Neural crest cell (in vitro differentiated cells): ENCODE measurements at regions not wholly inside any gene's neighbourhood (a gene's known extent, or its start where the extent isn't known, plus 50 kb on each side); places are given as distances from the start of the nearest gene placed in this dataset.

Source experiments
- DNase-seq: peaks from one replicate; pipeline ENCODE4 v3.0.0; 2021; ENCODE audit warnings: low read depth, mixed read lengths, low spot score
- H3K27ac Mint-ChIP-seq: one replicate; pipeline ENCODE4 v1.8.0; 2021; ENCODE audit warnings: mild to moderate bottlenecking, mixed read lengths; ENCODE audit not compliant: unreplicated experiment
- H3K27me3 Mint-ChIP-seq: 2 replicates; pipeline ENCODE4 v1.8.0; 2021; ENCODE audit warnings: low read depth, mild to moderate bottlenecking, mixed read lengths
- H3K36me3 Mint-ChIP-seq: 2 replicates; pipeline ENCODE4 v1.8.0; 2021; ENCODE audit warnings: low read depth, mild to moderate bottlenecking, mixed read lengths
- H3K4me1 Mint-ChIP-seq: 2 replicates; pipeline ENCODE4 v1.8.0; 2021; ENCODE audit warnings: mixed read lengths
- H3K4me3 Mint-ChIP-seq: one replicate; pipeline ENCODE4 v1.8.0; 2021; ENCODE audit warnings: mild to moderate bottlenecking, mixed read lengths
- H3K9me3 Mint-ChIP-seq: 2 replicates; pipeline ENCODE4 v1.8.0; 2021; ENCODE audit warnings: mixed read lengths
- TF ChIP-seq, protein P1 (sequence below): fragments of 200-600 bp; sonication (generic); conservative IDR thresholded peaks from 2 replicates; pipeline ENCODE4 v1.5.0; 2021; ENCODE audit warnings: antibody characterized with exemption, mild to moderate bottlenecking

DNA sequence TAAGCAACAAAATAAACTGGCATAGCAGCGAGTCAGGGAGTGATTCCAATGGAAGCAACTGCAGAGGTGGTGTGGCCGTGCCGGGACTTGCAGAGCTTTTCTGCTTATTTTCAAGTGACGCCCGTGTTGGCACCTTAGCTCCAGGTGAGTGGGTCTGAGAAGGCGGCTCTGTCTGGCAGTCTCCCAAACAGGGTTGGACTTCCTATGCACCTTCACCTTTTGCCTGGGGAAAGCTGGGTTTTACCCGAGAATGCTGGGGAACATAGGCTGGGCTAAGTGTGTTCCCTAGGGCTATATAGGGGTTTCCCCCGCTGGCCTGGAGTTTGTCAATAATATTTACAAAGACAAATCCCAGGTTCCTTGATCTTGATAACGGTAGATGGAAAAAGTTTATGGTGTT is 179.9 kb upstream of the TBL1XR1 start:
- Mint-ChIP-seq H3K36me3 (peaks cover 8% of the 10 kb centered on the region), H3K4me1 (peaks cover 8% of the 10 kb centered on the region), H3K4me3 (no peak overlapping the region), H3K27ac (no peak overlapping the region), H3K9me3 (peaks cover 12% of the 10 kb centered on the region), H3K27me3 (no peaks in the 10 kb centered on the region)
- TF ChIP-seq, protein P1, sequence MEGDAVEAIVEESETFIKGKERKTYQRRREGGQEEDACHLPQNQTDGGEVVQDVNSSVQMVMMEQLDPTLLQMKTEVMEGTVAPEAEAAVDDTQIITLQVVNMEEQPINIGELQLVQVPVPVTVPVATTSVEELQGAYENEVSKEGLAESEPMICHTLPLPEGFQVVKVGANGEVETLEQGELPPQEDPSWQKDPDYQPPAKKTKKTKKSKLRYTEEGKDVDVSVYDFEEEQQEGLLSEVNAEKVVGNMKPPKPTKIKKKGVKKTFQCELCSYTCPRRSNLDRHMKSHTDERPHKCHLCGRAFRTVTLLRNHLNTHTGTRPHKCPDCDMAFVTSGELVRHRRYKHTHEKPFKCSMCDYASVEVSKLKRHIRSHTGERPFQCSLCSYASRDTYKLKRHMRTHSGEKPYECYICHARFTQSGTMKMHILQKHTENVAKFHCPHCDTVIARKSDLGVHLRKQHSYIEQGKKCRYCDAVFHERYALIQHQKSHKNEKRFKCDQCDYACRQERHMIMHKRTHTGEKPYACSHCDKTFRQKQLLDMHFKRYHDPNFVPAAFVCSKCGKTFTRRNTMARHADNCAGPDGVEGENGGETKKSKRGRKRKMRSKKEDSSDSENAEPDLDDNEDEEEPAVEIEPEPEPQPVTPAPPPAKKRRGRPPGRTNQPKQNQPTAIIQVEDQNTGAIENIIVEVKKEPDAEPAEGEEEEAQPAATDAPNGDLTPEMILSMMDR, result no peak
- no peak for DNase-seq

DNA sequence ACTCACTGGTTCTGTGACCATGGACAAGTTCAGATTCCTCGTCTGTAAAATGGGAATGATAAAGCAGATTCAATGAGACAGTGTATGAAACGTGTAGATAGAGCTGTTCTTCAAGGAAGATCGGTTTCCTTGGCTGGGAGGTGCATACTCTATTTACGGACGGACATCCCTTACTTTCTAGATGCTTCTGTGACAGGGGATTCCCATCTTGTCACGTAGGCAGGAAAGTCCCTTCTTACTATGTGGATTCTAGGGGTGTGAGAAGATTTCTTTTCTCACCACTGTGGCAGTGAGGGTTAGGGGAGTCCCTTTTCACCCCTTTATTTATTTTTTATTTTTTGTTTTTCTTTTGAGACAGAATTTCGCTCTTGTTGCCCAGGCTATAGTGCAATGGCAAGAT is 180.9 kb upstream of the TBL1XR1 start:
- Mint-ChIP-seq H3K4me3 (no peak overlapping the region), H3K36me3 (peaks cover 10% of the 10 kb centered on the region)

GRCh38 chr3:177379045-177379444 is 181.8 kb upstream of the TBL1XR1 start:
- Mint-ChIP-seq H3K27me3 (no peaks in the 10 kb centered on the region), H3K36me3 (peaks cover 10% of the 10 kb centered on the region), H3K4me3 (no peak overlapping the region), H3K27ac (no peak overlapping the region), H3K9me3 (peaks cover 18% of the 10 kb centered on the region), H3K4me1 (peaks cover 4% of the 10 kb centered on the region)
- TF ChIP-seq, protein P1, result no peak
- no peak for DNase-seq

More for the DNA sequence above, 180.9 kb upstream of the TBL1XR1 start:
- Mint-ChIP-seq H3K4me1 (peaks cover 10% of the 10 kb centered on the region), H3K9me3 (peaks cover 14% of the 10 kb centered on the region), H3K27ac (no peak overlapping the region), H3K27me3 (no peaks in the 10 kb centered on the region)
- TF ChIP-seq, protein P1, result no peak
- DNase-seq, result no peak

- no peaks in the 10 kb centered on the region for H3K27me3 Mint-ChIP-seq
- TF ChIP-seq, protein P1, result no peak
These were observed 183.8 kb upstream of the TBL1XR1 start for GRCh38 chr3:177381070-177381469.

GRCh38 chr3:177382944-177383343 is 185.7 kb upstream of the TBL1XR1 start:
- Mint-ChIP-seq H3K36me3 (peaks cover 7% of the 10 kb centered on the region), H3K9me3 (peaks cover 12% of the 10 kb centered on the region), H3K27ac (no peak overlapping the region), H3K27me3 (no peaks in the 10 kb centered on the region), H3K4me3 (no peak overlapping the region), H3K4me1 (peaks cover 8% of the 10 kb centered on the region)
- no peak for DNase-seq
- TF ChIP-seq, protein P1, result no peak

More at GRCh38 chr3:177381070-177381469, 183.8 kb upstream of the TBL1XR1 start:
- Mint-ChIP-seq H3K36me3 (peaks cover 7% of the 10 kb centered on the region), H3K9me3 (peaks cover 14% of the 10 kb centered on the region), H3K27ac (no peak overlapping the region), H3K4me3 (no peak overlapping the region), H3K4me1 (peaks cover 8% of the 10 kb centered on the region)
- DNase-seq, result no peak

DNA sequence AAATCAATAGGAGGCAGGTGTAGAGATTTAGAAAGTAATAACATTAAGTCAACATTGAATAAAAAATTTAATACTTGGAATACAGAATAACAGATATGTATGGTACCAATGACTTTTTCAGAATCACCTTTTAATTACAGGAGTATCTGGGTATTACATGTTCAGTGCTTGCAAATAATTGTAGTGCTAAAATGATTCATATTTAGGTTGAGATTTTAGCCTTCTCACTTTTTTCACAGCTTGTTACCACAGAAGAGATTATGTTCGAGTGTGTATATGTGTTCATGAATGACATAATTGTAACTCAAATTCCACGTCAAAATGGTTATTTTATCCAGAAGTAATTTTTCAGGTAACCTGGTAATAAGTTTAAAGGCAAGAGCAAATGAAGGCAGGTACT is 187.9 kb upstream of the TBL1XR1 start:
- Mint-ChIP-seq H3K36me3 (peaks cover 6% of the 10 kb centered on the region), H3K27ac (no peak overlapping the region), H3K4me3 (no peak overlapping the region), H3K4me1 (peaks cover 8% of the 10 kb centered on the region), H3K9me3 (peaks cover 8% of the 10 kb centered on the region), H3K27me3 (no peaks in the 10 kb centered on the region)
- TF ChIP-seq, protein P1, result no peak
- no peak for DNase-seq
